Loucy (cell line): ENCODE measurements at regions not wholly inside any gene's neighbourhood (a gene's known extent, or its start where the extent isn't known, plus 50 kb on each side); places are given as distances from the start of the nearest gene placed in this dataset.
"Not testable (repeated sequence)": the region's sequence is repeated elsewhere in the genome, so short reads cannot be mapped to it uniquely, and the experiment has no call there.

Experiments
- H2AFZ ChIP-seq: fragments of 200-600 bp; sonication (generic); 2 replicates; pipeline ENCODE4 v1.6.0; 2016; ENCODE audit warnings: antibody characterized with exemption, mild to moderate bottlenecking, low read length, moderate library complexity
- H3F3A ChIP-seq: fragments of 200-600 bp; 2 replicates; pipeline ENCODE4 v1.6.0; 2016; ENCODE audit warnings: antibody characterized with exemption, low read depth, mild to moderate bottlenecking
- H3K27me3 ChIP-seq: fragments of 200-600 bp; sonication (generic); 2 replicates; pipeline ENCODE4 v1.6.1; 2014; ENCODE audit warnings: low read length, mild to moderate bottlenecking; ENCODE audit not compliant: insufficient read depth, poor library complexity, severe bottlenecking
- H3K36me3 ChIP-seq: fragments of 200-600 bp; sonication (generic); 2 replicates; pipeline ENCODE4 v1.6.1; 2016; ENCODE audit warnings: low read length; ENCODE audit not compliant: insufficient read depth
- H3K4me1 ChIP-seq: fragments of 200-600 bp; sonication (generic); 2 replicates; pipeline ENCODE4 v1.5.1; 2014; ENCODE audit warnings: low read length, mild to moderate bottlenecking; ENCODE audit not compliant: insufficient read depth, poor library complexity, severe bottlenecking
- H3K4me2 ChIP-seq: fragments of 200-600 bp; sonication (generic); 2 replicates; pipeline ENCODE4 v1.6.0; 2014; ENCODE audit warnings: antibody characterized with exemption, low read length, low read depth, mild to moderate bottlenecking; ENCODE audit not compliant: poor library complexity, severe bottlenecking
- H3K4me3 ChIP-seq: fragments of 200-600 bp; sonication (generic); 2 replicates; pipeline ENCODE4 v1.5.1; 2014; ENCODE audit warnings: low read length, mild to moderate bottlenecking, mixed read lengths; ENCODE audit not compliant: poor library complexity, severe bottlenecking
- H3K79me2 ChIP-seq: fragments of 200-600 bp; sonication (generic); 2 replicates; pipeline ENCODE4 v1.6.1; 2014; ENCODE audit warnings: low read length; ENCODE audit not compliant: insufficient read depth
- H3K9ac ChIP-seq: fragments of 200-600 bp; sonication (generic); 2 replicates; pipeline ENCODE4 v1.6.0; 2014; ENCODE audit warnings: mild to moderate bottlenecking, low read depth, low read length, moderate library complexity; ENCODE audit not compliant: poor library complexity, severe bottlenecking
- H3K9me2 ChIP-seq: fragments of 200-600 bp; sonication (generic); replicated peaks from 2 replicates; pipeline ENCODE4 v1.6.1; 2016; ENCODE audit warnings: low read depth, low read length, mixed read lengths
- H3K9me3 ChIP-seq: fragments of 200-600 bp; sonication (generic); 2 replicates; pipeline ENCODE4 v1.6.1; 2014; ENCODE audit warnings: mild to moderate bottlenecking, antibody characterized with exemption, low read length, low read depth; ENCODE audit not compliant: insufficient read depth
- H4K20me1 ChIP-seq: fragments of 200-600 bp; sonication (generic); 2 replicates; pipeline ENCODE4 v1.6.0; 2014; ENCODE audit warnings: antibody characterized with exemption, low read length, mild to moderate bottlenecking; ENCODE audit not compliant: insufficient read depth, poor library complexity, severe bottlenecking
- CTCF ChIP-seq: fragments of 200-600 bp; sonication (generic); conservative IDR thresholded peaks from 2 replicates; pipeline ENCODE4 v1.5.1; 2014; ENCODE audit warnings: mild to moderate bottlenecking, antibody characterized with exemption, low read length
- EZH2phosphoT487 ChIP-seq: fragments of 200-600 bp; IDR thresholded peaks from 2 replicates; pipeline ENCODE4 v1.6.1; 2018; ENCODE audit warnings: antibody characterized with exemption, mild to moderate bottlenecking, moderate library complexity, borderline replicate concordance

GRCh38 chr5:87138091-87138805 lies 129.4 kb upstream of the RASA1 start:
- Histone ChIP-seq H3K4me3 (no peak overlapping the region), H3K4me2 (no peak overlapping the region), H3K9me3 (no peaks in the 10 kb centered on the region), H2AFZ (no peak overlapping the region), H3K36me3 (no peaks in the 10 kb centered on the region), H4K20me1 (no peaks in the 10 kb centered on the region), H3F3A (no peaks in the 10 kb centered on the region), H3K9me2 (no peaks in the 10 kb centered on the region), H3K9ac (no peak overlapping the region), H3K79me2 (no peaks in the 10 kb centered on the region), H3K27me3 (no peaks in the 10 kb centered on the region), H3K4me1 (no peaks in the 10 kb centered on the region)
- TF ChIP-seq EZH2phosphoT487 (no peak), CTCF (no peak)

GRCh38 chr5:87139795-87140194 lies 127.9 kb upstream of the RASA1 start:
- H3K4me1 ChIP-seq = no peaks in the 10 kb centered on the region
- no peak for TF ChIP-seq EZH2phosphoT487
- TF ChIP-seq CTCF = no peak
- no peaks in the 10 kb centered on the region for H3K9me2 ChIP-seq
- H3F3A ChIP-seq = no peaks in the 10 kb centered on the region
- no peak overlapping the region for H3K9ac ChIP-seq
- no peaks in the 10 kb centered on the region for H4K20me1 ChIP-seq
- no peak overlapping the region for H2AFZ ChIP-seq
- no peaks in the 10 kb centered on the region for H3K79me2 ChIP-seq
- H3K36me3 ChIP-seq = no peaks in the 10 kb centered on the region
- H3K27me3 ChIP-seq = no peaks in the 10 kb centered on the region
- no peak overlapping the region for H3K4me3 ChIP-seq
- no peak overlapping the region for H3K4me2 ChIP-seq
- H3K9me3 ChIP-seq = no peaks in the 10 kb centered on the region

- no peak overlapping the region for H3K4me3 ChIP-seq
- H3K9me3 ChIP-seq = no peaks in the 10 kb centered on the region
- no peak overlapping the region for H3K9ac ChIP-seq
- H3K36me3 ChIP-seq = no peaks in the 10 kb centered on the region
- H3F3A ChIP-seq = no peaks in the 10 kb centered on the region
- H2AFZ ChIP-seq = no peak overlapping the region
- no peak overlapping the region for H3K4me2 ChIP-seq
- no peaks in the 10 kb centered on the region for H3K9me2 ChIP-seq
- no peaks in the 10 kb centered on the region for H3K4me1 ChIP-seq
- H4K20me1 ChIP-seq = no peaks in the 10 kb centered on the region
- H3K27me3 ChIP-seq = no peaks in the 10 kb centered on the region
- no peaks in the 10 kb centered on the region for H3K79me2 ChIP-seq
- no peak for TF ChIP-seq EZH2phosphoT487
- TF ChIP-seq CTCF = no peak
Measured at GRCh38 chr5:87141544-87141943, 126.1 kb upstream of the RASA1 start.

GRCh38 chr5:87145853-87146252 lies 121.8 kb upstream of the RASA1 start:
- H3K4me3 ChIP-seq, H3K9me3 ChIP-seq, H3F3A ChIP-seq, H3K79me2 ChIP-seq, H3K4me1 ChIP-seq, H3K36me3 ChIP-seq, H3K9me2 ChIP-seq, H3K4me2 ChIP-seq, H3K27me3 ChIP-seq, H2AFZ ChIP-seq, H4K20me1 ChIP-seq, H3K9ac ChIP-seq: not testable (repeated sequence)
